ENCODE measurements at regions not wholly inside any gene's neighbourhood (a gene's known extent, or its start where the extent isn't known, plus 50 kb on each side); places are given as distances from the start of the nearest gene placed in this dataset.

DNA sequence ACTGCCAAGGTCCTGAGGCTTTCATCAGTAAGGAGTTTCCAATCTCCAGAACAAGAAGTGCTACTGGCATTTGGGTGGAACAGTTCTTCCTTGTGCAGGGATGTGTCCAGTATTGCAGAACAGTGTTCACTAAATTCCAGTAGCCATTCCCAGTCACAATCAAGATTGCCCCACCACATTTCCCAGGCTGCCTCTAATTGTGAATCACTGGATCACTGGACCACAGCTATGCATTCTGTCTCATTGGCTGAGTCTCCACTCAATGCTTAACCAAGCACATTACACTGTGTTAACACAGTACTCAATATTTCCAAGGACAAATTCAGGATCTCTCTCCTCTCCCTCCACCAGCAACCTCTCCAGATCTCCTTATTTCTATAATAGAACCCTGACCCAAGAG, 160.2 kb upstream of the CCDC150 start:
- TF ChIP-seq POLR2A (IDR thresholded peaks at IDR 0.05) (no peak), CTCF (IDR thresholded peaks at IDR 0.05) (no peak)

All from ovary (tissue), 3 donors.